ENCODE measurements at regions not wholly inside any gene's neighbourhood (a gene's known extent, or its start where the extent isn't known, plus 50 kb on each side); places are given as distances from the start of the nearest gene placed in this dataset.
"Not testable (repeated sequence)": the region's sequence is repeated elsewhere in the genome, so short reads cannot be mapped to it uniquely, and the experiment has no call there.

DNA sequence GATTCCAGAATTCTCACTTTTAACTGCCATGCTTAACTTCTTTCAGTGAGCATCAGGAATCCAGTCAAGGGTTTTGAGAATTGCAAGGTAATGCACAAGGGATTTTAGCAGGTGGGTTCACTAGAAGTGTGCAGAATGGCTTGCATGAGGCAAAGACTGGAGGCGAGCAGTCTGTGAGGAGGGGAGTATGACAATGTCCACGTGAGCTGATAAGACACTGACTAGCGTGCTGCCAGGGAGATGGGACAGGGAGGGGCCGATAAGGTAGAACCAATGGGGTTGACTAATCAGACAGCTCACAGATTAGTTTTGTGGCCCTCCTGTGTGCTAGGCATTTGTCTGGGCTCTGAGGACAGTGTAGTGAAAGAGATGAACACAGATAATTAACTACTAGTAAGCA, 102.0 kb upstream of the DAZL start:
- DNase-seq (ENCODE audit: low read depth) = no peak
- TF ChIP-seq CTCF (IDR thresholded peaks at IDR 0.05; ENCODE audit: insufficient read depth, low read length) = no peak
- no peak overlapping the region for H3K4me3 ChIP-seq (ENCODE audit: low read depth, low read length)

- DNase-seq (ENCODE audit: low read depth) = no peak
- no peak for TF ChIP-seq CTCF (IDR thresholded peaks at IDR 0.05; ENCODE audit: insufficient read depth, low read length)
- H3K4me3 ChIP-seq (ENCODE audit: low read depth, low read length) = no peak overlapping the region
These were observed 103.1 kb upstream of the DAZL start for GRCh38 chr3:16708285-16708684.

GRCh38 chr3:16711691-16712090, 106.5 kb upstream of the DAZL start:
- not testable (repeated sequence) for DNase-seq (ENCODE audit: low read depth); H3K4me3 ChIP-seq (ENCODE audit: low read depth, low read length)

- no peak for TF ChIP-seq CTCF (IDR thresholded peaks at IDR 0.05; ENCODE audit: insufficient read depth, low read length)
- DNase-seq (ENCODE audit: low read depth) = no peak
- H3K4me3 ChIP-seq (ENCODE audit: low read depth, low read length) = no peak overlapping the region
These were observed 110.1 kb upstream of the DAZL start for GRCh38 chr3:16715281-16715680.

DNA sequence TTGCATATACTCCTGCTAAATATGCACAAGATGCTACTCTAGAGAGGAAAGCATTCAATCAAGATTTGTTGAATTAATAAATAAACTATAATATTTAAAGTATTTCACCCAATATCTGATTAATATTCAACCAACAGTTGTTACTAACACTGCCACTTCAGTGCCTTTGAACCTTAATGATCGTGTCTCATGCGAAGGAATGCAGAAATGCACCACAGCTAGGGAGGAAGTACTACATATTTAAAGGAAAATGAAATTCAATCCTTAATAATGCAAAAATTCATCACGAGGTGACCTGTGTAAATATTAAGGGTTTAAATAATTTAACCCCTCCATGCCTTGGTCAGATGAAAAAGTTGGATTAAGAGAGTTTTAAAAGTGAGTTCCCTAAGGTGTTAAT, 114.2 kb upstream of the DAZL start:
- no peak for TF ChIP-seq CTCF (IDR thresholded peaks at IDR 0.05; ENCODE audit: insufficient read depth, low read length)
- no peak for DNase-seq (ENCODE audit: low read depth)
- H3K4me3 ChIP-seq (ENCODE audit: low read depth, low read length) = no peak overlapping the region

DNA sequence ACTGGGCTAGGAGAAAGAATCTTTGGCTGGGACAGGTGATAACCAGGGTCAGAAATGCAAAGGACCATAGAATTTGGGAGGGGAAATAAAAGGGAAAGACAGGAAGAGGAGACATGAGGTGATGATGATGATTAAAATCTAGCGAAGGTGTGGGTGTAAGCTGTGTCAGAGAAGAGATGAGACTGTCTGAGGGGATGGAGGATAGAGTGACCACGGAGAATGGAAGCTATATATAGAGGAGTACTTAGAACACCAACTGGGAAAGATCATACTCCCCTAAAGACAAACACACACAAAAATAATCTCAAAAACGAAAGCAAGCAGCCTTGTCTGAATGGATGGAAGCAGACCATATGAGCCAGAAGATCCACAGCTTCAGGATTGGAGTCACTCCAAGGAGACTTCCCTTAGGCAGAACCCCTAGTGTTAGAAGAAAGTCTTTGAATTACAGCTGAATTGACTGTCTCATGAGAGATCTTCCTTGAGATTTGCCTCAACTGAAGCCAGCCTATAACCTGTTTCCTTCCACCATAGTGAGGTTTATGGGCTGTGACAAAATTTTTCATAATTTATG, 115.2 kb upstream of the DAZL start:
- no peak for DNase-seq (ENCODE audit: low read depth)
- TF ChIP-seq CTCF (IDR thresholded peaks at IDR 0.05; ENCODE audit: insufficient read depth, low read length) = no peak
- no peak overlapping the region for H3K4me3 ChIP-seq (ENCODE audit: low read depth, low read length)

GRCh38 chr3:16721494-16721893, 116.3 kb upstream of the DAZL start:
- no peak overlapping the region for H3K4me3 ChIP-seq (ENCODE audit: low read depth, low read length)
- no peak for TF ChIP-seq CTCF (IDR thresholded peaks at IDR 0.05; ENCODE audit: insufficient read depth, low read length)
- no peak for DNase-seq (ENCODE audit: low read depth)

Measured in fibroblast of the aortic adventitia (primary cell).